Gastrocnemius medialis (tissue), 4 donors: ENCODE measurements at regions not wholly inside any gene's neighbourhood (a gene's known extent, or its start where the extent isn't known, plus 50 kb on each side); places are given as distances from the start of the nearest gene placed in this dataset.

Experiments
- ATAC-seq, 2 donors: fragments of 150-250 bp; one replicate each; pipeline ENCODE4 v1.9.1; 2016
- DNase-seq, 2 donors: peaks; one replicate each; pipeline ENCODE4 v3.0.0-alpha.2; 2019
- H3K27ac ChIP-seq, 4 donors: fragments of 200-600 bp; sonication (generic); 1 replicate in 1 of 4; 2 replicates in 3 of 4; pipeline ENCODE4 v1.5.1; 2016 to 2018; ENCODE audit warnings: mild to moderate bottlenecking in 2 of 4, moderate library complexity in 1 of 4
- H3K27me3 ChIP-seq, 3 donors: fragments of 200-600 bp; sonication (generic) in 2 of 3; 1 replicate in 1 of 3; 2 replicates in 2 of 3; pipeline versions ENCODE4 v1.5.1 to v1.6.0; 2016 to 2019; ENCODE audit warnings: mild to moderate bottlenecking in 1 of 3, moderate library complexity in 1 of 3
- H3K36me3 ChIP-seq, 2 donors: fragments of 200-600 bp; sonication (generic) in 1 of 2; one replicate each; pipeline ENCODE4 v1.5.1; 2017 to 2018
- H3K4me1 ChIP-seq, 2 donors: fragments of 200-600 bp; sonication (generic) in 1 of 2; one replicate each; pipeline ENCODE4 v1.5.1; 2016 to 2017; ENCODE audit warnings: mild to moderate bottlenecking in 2 of 2
- H3K4me3 ChIP-seq, 4 donors: fragments of 200-600 bp; sonication (generic) in 3 of 4; 1 replicate in 1 of 4; 2 replicates in 3 of 4; pipeline ENCODE4 v1.5.1; 2016 to 2019; ENCODE audit warnings: mild to moderate bottlenecking in 2 of 4
- H3K9me3 ChIP-seq, 3 donors: fragments of 200-600 bp; sonication (generic) in 2 of 3; 1 replicate in 1 of 3; 2 replicates in 2 of 3; pipeline ENCODE4 v1.5.1; 2016 to 2019
- CTCF ChIP-seq, 5 experiments: fragments of 450-650 bp in 3 of 5; fragments of 200-600 bp in 2 of 5; sonication (generic) in 2 of 5; IDR thresholded peaks in 4 of 5; conservative IDR thresholded peaks in 1 of 5; 1 replicate in 4 of 5; 2 replicates in 1 of 5; pipeline ENCODE4 v1.5.1; 2016 to 2019; ENCODE audit warnings: antibody characterized with exemption in 5 of 5, mild to moderate bottlenecking in 3 of 5, moderate library complexity in 3 of 5
- POLR2A ChIP-seq, 2 donors: fragments of 450-650 bp; IDR thresholded peaks; one replicate each; pipeline ENCODE4 v1.6.1; 2017; ENCODE audit warnings: antibody characterized with exemption in 2 of 2, mild to moderate bottlenecking in 2 of 2, moderate library complexity in 2 of 2
- in situ Hi-C, 4 donors: fragments of 200-750 bp; cut with MboI; loops; one replicate each; pipeline versions ENCODE4 v1.15.0 to v1.8.0; 2017; ENCODE audit warnings: low sequenced_read_pairs in 4 of 4
- intact Hi-C: fragments of 100-400 bp; cut with DNase I; formaldehyde crosslinking; loops from one replicate; pipeline ENCODE4 v1.15.1; 2023; ENCODE audit warnings: low total_unique reads

- Histone ChIP-seq H3K27ac (no peak overlapping the region), H3K27me3 (no peaks in the 10 kb centered on the region), H3K36me3 (no peaks in the 10 kb centered on the region), H3K4me1 (peaks cover 6 to 17% of the 10 kb centered on the region in 2 donors), H3K9me3 (no peaks in the 10 kb centered on the region), H3K4me3 (no peak overlapping the region)
- intact Hi-C loops, result no loop called here
- TF ChIP-seq POLR2A (IDR thresholded peaks at IDR 0.05) (no peak), CTCF (IDR thresholded peaks at IDR 0.05 in 4 of 5, conservative IDR thresholded peaks at IDR 0.05 in 1 of 5) (no peak)
- no peak for ATAC-seq
- in situ Hi-C loops, result loop anchor here in 1 of 4 donors (25.0 kb wide), 1 partner anchor 427 kb away; no protein-coding TSS in a partner anchor
- no peak for DNase-seq
Observed at GRCh38 chr15:77538793-77539497, 93.8 kb downstream of the LINGO1 start.

- in situ Hi-C loops, result loop anchor here in 1 of 4 donors (25.0 kb wide), 1 partner anchor 426 kb away; no protein-coding TSS in a partner anchor
Observed at GRCh38 chr15:77538027-77538451, 94.7 kb downstream of the LINGO1 start.

GRCh38 chr15:77537006-77537405 lies 95.7 kb downstream of the LINGO1 start:
- in situ Hi-C loops, result loop anchor here in 1 of 4 donors (25.0 kb wide), 1 partner anchor 425 kb away; no protein-coding TSS in a partner anchor
- TF ChIP-seq POLR2A (IDR thresholded peaks at IDR 0.05) (no peak), CTCF (IDR thresholded peaks at IDR 0.05 in 4 of 5, conservative IDR thresholded peaks at IDR 0.05 in 1 of 5) (no peak)
- no peaks in the 10 kb centered on the region for H3K27me3 ChIP-seq
- ATAC-seq, result no peak
- peaks cover 3 to 7% of the 10 kb centered on the region in 2 donors for H3K4me1 ChIP-seq
- H3K36me3 ChIP-seq, result no peaks in the 10 kb centered on the region
- intact Hi-C loops, result no loop called here
- H3K4me3 ChIP-seq, result no peak overlapping the region
- no peaks in the 10 kb centered on the region for H3K9me3 ChIP-seq
- no peak for DNase-seq
- no peak overlapping the region for H3K27ac ChIP-seq

More at GRCh38 chr15:77538027-77538451, 94.7 kb downstream of the LINGO1 start:
- Histone ChIP-seq H3K4me1 (peaks cover 6 to 11% of the 10 kb centered on the region in 2 donors), H3K36me3 (no peaks in the 10 kb centered on the region), H3K27me3 (no peaks in the 10 kb centered on the region), H3K9me3 (no peaks in the 10 kb centered on the region), H3K4me3 (no peak overlapping the region), H3K27ac (no peak overlapping the region)
- ATAC-seq, result no peak
- intact Hi-C loops, result no loop called here
- no peak for TF ChIP-seq POLR2A (IDR thresholded peaks at IDR 0.05)
- no peak for TF ChIP-seq CTCF (IDR thresholded peaks at IDR 0.05 in 4 of 5, conservative IDR thresholded peaks at IDR 0.05 in 1 of 5)
- DNase-seq, result no peak

- in situ Hi-C loops, result loop anchor here in 1 of 4 donors (25.0 kb wide), 1 partner anchor 424 kb away; no protein-coding TSS in a partner anchor
- H3K9me3 ChIP-seq, result no peaks in the 10 kb centered on the region
- H3K27me3 ChIP-seq, result no peaks in the 10 kb centered on the region
- ATAC-seq, result no peak
- TF ChIP-seq CTCF (IDR thresholded peaks at IDR 0.05 in 4 of 5, conservative IDR thresholded peaks at IDR 0.05 in 1 of 5) (no peak), POLR2A (IDR thresholded peaks at IDR 0.05) (no peak)
- no peaks in the 10 kb centered on the region for H3K36me3 ChIP-seq
- H3K4me1 ChIP-seq, result peaks cover 3 to 7% of the 10 kb centered on the region in 2 donors
- intact Hi-C loops, result no loop called here
- no peak for DNase-seq
- no peak overlapping the region for H3K4me3 ChIP-seq
- H3K27ac ChIP-seq, result no peak overlapping the region
Observed at GRCh38 chr15:77535845-77536244, 96.9 kb downstream of the LINGO1 start.
